HS-27A (cell line): ENCODE measurements at regions not wholly inside any gene's neighbourhood (a gene's known extent, or its start where the extent isn't known, plus 50 kb on each side); places are given as distances from the start of the nearest gene placed in this dataset.

Source experiments
- DNase-seq: peaks from one replicate; pipeline ENCODE4 v3.0.0-alpha.2; 2012; ENCODE audit warnings: low read depth, missing footprints

GRCh38 chr10:111131168-111131799 is 54.5 kb downstream of the ADRA2A start:
- no peak for DNase-seq

- no peak for DNase-seq
Measured at GRCh38 chr10:111137007-111137406, 60.2 kb downstream of the ADRA2A start.

DNA sequence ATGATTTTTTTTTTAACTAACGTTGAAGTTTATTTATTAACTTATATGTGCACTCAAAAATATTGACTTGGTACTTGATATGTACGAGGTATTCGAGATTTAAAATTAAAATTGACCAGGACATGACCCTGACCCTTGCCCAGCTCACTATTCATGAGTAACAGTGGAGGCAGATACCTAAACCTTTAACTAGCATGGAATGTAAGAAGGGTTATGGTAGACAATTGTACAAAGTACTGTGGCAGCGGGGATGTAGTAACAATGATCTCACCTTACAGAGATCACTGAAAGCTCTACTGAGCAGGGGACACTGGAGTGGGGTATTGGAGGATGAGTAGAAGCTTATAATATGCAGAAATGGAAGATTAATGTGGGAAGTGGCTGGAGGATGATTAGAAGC is 60.8 kb downstream of the ADRA2A start:
- DNase-seq, result no peak

GRCh38 chr10:111138544-111138943 is 61.7 kb downstream of the ADRA2A start:
- no peak for DNase-seq

DNA sequence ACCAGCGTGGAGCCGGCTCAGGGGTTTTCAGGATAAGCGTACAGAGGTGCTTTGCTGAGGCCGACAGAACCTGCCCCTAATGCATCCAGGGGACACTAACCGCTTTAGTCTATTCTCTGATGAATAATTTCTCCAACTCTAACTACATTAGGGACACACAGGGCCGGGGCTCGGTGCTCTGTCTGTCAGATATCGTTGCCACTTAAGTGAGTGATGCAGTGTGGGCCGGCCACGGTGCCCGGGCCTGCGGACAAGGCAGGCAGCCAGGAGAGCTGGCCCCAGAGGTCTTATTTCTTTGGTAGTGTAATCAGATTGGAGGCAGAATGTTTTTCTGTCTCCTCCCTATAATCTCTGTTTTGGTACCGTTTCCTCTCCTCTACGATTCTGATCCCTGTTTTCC is 62.7 kb downstream of the ADRA2A start:
- no peak for DNase-seq

GRCh38 chr10:111142092-111142768 is 65.4 kb downstream of the ADRA2A start:
- no peak for DNase-seq

GRCh38 chr10:111146025-111146640 is 69.3 kb downstream of the ADRA2A start:
- DNase-seq, result no peak

- DNase-seq, result no peak
Measured at GRCh38 chr10:111148025-111148424, 71.2 kb downstream of the ADRA2A start.

DNA sequence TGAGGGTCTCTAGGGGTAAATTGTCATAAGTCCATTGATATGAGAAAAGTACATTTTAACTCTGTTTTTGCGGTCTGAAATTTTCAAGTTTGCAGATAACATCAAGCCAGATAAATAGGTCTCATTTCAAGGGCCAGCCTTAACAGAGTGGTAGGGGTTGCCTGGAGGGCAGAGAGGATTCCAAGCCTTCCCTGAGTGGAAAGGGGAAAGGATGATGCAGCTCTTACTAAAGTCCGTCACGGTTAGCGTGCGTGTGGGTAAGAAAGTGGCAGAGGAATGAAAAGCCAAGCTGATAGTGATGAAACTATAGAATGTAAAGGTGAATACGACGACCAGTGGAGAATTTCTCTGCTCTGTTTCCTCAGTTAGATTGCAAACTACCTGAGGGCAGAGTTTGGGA is 71.6 kb downstream of the ADRA2A start:
- DNase-seq, result no peak

DNA sequence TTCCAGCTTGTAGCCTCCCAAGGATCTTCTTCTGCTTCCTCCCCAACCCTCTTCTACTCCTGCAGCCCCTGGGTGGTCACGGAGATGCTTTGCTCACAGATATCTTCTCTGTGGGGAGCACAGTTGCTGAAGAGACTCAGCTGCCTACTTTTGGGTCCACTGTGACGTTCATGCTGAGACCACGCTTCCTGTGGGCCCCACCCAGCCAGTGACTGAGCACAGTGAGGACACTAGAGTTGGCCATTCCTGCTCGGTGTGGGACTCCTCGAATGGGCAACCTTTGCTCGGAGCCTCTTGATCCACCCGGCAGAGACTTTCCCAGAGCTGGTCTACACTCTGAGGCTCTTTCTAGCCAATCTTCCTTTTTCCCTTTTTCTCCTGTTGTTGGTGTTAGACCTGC is 73.9 kb downstream of the ADRA2A start:
- DNase-seq, result no peak

DNA sequence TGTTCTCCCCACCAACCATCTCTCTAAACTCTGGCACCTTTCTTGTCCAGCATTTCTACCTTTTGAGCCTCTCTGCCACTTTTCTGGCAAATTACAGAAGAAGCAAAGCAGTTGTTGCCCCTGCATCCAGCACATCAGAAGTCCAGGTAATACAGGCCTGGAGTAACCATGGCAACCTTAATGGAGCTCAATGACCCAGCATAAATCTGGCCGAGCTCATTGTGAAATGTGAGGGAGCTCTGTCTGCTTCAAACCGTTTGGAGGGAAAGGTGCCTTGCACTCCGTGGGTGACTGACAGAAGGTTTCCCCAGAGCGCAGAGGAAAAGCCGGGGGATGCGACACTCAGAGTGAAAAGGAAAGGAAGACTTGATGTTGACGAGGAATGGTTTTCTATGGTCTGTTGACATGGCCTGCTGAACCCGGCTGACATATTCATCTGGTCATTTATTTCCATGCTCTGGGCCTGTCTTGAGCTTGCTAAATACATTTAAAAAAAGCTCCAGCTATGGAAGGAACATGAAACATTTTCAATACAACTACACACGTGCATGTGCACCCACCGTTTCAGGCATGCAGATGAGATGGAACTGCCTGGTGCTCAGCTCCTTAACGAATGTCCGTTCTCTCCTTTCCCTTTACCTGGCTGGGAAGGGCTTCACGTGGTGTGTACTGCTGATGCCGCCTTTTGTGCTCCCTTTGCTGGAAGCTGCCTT is 74.9 kb downstream of the ADRA2A start:
- DNase-seq, result no peak

- DNase-seq, result no peak
Measured at GRCh38 chr10:111156754-111157153, 79.9 kb downstream of the ADRA2A start.

- DNase-seq, result no peak
Measured at GRCh38 chr10:111158595-111158994, 81.8 kb downstream of the ADRA2A start.

DNA sequence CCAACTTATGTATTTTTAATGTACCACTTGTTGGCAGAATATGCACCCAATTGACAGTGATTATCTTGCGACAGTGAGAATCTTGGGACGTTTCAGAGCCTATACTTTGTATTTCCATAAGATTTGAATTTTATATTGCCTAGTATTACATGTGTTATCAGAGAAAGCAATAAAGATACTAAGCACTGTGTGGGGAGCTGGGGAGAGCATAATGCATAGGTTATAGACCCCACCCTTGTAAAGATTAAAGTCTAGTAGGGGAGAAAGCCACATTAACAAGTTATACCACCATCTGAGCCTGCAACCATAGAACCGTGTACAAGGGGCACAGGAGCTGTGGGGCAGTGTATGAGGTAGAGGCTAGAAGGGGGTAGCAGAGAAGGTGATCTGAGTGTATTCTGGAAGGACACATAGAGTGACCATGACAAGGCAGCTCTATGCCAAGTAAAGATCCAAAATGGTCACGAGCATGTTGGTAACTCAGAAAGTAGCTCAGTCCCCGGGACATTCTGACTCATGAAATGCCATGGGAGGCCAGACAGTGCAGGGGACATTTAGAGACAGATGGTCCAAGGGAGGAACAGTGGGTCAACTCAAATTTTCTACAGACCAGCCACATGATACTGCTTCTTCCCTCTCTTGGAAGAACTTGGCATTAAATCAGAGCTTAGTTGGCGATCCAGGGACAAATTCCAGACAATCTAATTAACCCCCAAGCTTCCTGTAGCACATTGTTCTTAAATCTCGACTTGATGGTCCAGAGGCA is 84.5 kb downstream of the ADRA2A start:
- DNase-seq, result no peak

GRCh38 chr10:111171183-111171582 is 94.4 kb downstream of the ADRA2A start:
- DNase-seq, result no peak

- DNase-seq, result no peak
Measured at GRCh38 chr10:111175787-111176186, 99.0 kb downstream of the ADRA2A start.

DNA sequence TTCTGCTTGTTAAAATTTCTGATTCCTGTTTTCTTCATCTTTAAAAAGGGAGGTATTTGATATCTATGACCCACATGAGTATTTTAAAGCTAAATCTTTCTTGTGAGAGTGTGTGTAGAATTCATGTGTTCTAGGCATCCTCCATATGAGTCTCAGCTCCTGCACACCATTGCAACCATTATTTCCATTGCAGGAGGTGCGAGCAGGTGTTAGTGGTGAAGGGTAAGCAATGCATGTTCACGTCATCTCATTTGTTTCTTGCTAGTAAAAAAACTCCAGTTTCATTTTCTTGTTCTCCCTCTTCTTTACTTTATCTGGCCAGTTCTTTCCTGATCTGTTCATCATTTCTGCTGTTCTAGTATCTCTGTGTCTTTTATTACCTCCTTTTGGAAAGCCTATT is 100.5 kb downstream of the ADRA2A start:
- DNase-seq, result no peak

DNA sequence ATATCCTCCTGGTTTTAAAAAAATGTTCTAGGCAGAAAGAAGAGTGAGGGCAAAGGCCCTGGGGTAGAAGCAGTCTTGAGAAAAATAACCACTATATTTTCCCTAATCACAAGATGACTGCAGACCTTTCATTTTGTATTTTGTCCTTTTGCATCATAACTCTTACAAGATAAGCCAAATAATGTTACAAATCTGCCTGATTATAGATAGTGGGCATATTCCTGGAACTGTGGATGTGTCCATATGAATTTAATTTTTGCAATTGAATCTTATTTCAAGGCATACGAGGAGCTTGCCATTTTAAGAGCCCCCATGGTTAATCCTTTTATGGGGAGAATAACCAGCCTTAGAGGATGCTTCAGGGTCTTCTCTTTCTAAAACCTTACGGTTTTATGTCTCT is 102.7 kb downstream of the ADRA2A start:
- DNase-seq, result no peak

DNA sequence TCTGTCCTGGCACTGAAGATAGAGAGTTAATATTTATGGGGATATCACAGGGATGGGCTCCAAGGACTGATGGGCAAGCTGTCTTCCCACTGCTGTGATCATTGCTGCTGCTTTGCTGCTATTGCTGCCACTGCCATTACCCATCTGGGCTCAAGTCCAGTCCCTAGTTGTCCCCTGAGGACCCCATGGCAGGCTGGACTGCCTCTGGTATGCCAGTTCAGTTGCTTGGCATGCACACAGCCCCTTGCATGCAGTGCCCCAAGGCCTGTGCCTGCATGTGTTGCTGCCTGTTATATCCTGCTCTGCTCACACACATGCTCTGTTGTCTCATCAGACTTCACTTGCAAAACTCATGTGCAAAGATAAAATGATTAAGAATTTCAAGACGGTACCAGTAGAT is 109.5 kb downstream of the ADRA2A start:
- DNase-seq, result no peak

- no peak for DNase-seq
Measured at GRCh38 chr10:111187096-111187495, 110.3 kb downstream of the ADRA2A start.

DNA sequence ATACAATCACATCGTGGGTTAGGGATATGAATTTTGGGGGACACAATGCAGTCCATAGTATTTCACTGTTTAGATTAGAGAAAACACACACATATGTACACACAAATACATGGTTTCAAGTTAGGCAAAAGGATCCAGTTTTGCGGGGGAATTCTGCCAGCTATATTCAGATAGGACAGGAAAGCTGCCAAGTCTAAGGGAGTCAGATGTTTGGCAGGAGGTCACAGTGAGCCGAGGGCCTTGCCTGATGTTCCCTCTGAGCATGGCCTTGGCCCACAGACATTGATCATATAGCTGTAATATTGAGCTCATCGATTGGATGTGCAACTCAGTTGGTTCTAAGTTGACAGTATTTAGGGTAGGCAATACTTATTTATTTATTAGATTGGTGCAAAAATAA is 122.8 kb downstream of the ADRA2A start:
- DNase-seq, result no peak

DNA sequence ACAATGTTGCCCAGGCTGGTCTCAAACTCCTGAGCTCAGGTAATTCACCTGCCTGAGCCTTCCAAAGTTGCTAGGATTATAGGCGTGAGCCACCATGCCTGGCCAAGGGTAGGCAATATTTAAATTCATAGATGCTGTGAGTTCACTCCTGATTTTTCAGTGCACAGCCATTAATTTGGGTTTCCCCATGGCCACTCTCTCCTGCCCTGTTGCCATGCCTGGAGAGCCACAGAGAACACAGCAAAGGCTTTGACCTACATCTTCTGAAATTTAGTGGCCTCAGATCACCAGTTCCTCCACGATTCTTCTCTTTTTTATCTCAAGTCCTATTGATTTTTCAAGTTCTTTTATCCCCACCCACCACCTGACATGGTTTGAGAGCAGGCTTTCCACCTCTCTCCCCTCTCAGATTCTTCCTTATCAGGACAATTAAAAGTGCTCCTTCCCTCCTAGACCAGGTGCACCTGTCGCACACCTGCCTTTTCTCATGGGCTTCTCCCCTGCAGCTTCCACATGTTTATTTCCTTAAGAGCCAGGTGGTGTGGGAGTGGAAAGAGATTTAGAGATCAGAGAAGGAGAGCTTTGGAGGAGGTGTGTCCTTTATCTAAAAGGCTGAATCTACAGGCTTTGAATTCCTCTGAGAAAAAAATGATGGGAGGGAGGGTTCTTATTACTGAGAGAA is 123.8 kb downstream of the ADRA2A start:
- no peak for DNase-seq
